Fibroblast of lung (primary cell): ENCODE measurements at regions not wholly inside any gene's neighbourhood (a gene's known extent, or its start where the extent isn't known, plus 50 kb on each side); places are given as distances from the start of the nearest gene placed in this dataset.

Experiments
- EZH2 ChIP-seq: IDR thresholded peaks from 2 replicates; pipeline ENCODE4 v1.5.1; 2012; ENCODE audit warnings: low read length, control low read depth, mild to moderate bottlenecking; ENCODE audit errors: missing control alignments
- TF ChIP-seq, protein P1 (sequence below), 2 donors: IDR thresholded peaks in 1 of 2; conservative IDR thresholded peaks in 1 of 2; 1 replicate in 1 of 2; 2 replicates in 1 of 2; pipeline ENCODE4 v1.5.1; 2011 to 2012; ENCODE audit warnings: low read length in 2 of 2, control low read depth in 1 of 2, inconsistent platforms in 1 of 2, low read depth in 1 of 2, mild to moderate bottlenecking in 1 of 2

- TF ChIP-seq, protein P1, sequence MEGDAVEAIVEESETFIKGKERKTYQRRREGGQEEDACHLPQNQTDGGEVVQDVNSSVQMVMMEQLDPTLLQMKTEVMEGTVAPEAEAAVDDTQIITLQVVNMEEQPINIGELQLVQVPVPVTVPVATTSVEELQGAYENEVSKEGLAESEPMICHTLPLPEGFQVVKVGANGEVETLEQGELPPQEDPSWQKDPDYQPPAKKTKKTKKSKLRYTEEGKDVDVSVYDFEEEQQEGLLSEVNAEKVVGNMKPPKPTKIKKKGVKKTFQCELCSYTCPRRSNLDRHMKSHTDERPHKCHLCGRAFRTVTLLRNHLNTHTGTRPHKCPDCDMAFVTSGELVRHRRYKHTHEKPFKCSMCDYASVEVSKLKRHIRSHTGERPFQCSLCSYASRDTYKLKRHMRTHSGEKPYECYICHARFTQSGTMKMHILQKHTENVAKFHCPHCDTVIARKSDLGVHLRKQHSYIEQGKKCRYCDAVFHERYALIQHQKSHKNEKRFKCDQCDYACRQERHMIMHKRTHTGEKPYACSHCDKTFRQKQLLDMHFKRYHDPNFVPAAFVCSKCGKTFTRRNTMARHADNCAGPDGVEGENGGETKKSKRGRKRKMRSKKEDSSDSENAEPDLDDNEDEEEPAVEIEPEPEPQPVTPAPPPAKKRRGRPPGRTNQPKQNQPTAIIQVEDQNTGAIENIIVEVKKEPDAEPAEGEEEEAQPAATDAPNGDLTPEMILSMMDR (conservative IDR thresholded peaks at IDR 0.05 in 1 of 2, IDR thresholded peaks at IDR 0.05 in 1 of 2; ENCODE audit: low read depth in 1 of 2, low read length in 2 of 2): no peak
- no peak for TF ChIP-seq EZH2
Observed at GRCh38 chr16:80202831-80203413, 337.9 kb upstream of the DYNLRB2 start.
